CD4-positive, alpha-beta T cell treated with Interferon alpha-2 for 1 hour (primary cell): ENCODE measurements at regions not wholly inside any gene's neighbourhood (a gene's known extent, or its start where the extent isn't known, plus 50 kb on each side); places are given as distances from the start of the nearest gene placed in this dataset.

Experiments used
- DNase-seq, 2 donors: peaks; one replicate each; pipeline ENCODE4 v3.0.0-alpha.2; 2020 to 2022

DNA sequence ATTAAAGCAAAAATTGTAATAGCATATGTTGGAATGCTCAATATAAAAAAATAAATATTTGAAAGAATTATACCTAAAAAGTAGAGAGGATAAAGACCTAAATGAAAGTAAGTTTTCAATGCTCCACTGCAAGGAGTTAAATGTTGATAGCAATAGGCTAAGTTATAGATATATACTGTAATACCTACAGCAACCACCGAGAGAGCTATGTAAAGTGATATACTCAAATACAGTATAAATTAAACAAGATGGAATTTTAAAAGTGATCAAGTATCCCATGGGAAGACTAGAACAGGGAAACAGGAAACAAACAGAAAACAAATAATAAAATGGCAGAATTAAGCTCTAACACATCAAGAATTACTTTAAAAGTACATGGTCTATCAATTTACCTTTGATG lies 73.9 kb downstream of the CASP3 start:
- DNase-seq, result no peak

DNA sequence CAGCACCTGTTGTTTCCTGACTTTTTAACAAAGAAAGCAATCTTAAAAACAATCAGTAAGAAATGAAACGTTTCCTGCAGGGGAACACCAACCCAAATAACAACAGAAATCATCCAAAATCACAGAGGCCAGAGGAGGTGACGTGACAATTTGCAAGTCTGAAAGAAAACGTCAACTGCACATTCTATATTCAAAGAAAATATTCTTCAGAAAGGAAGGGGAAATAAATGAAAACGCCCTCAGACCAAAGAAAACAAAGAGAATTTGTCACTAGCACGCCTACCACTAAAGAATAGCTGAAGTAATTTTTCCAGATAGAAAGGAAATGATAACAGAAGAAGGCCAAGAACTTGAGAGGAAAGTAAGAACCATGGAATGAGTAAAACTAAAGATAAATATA lies 74.4 kb downstream of the CASP3 start:
- DNase-seq, result no peak

DNA sequence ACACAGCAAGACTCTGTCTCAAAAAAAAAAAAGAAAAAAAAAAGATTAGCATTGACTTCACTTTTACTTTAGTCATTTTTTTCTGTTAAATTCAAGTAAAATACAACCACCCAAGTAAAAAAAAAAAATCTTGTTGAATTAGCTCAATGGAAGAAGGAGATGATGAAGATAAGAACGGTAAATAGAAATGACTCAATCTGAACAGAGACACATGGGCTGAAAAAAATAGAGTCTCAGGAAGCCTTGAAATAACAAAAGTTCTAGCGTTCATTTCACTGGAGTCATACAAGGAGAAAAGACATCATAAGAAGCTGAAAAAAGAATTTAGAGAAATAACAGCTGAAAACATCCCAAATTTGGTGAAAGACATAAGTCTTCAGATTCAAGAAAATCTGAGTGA lies 75.5 kb downstream of the CASP3 start:
- DNase-seq, result no peak

DNA sequence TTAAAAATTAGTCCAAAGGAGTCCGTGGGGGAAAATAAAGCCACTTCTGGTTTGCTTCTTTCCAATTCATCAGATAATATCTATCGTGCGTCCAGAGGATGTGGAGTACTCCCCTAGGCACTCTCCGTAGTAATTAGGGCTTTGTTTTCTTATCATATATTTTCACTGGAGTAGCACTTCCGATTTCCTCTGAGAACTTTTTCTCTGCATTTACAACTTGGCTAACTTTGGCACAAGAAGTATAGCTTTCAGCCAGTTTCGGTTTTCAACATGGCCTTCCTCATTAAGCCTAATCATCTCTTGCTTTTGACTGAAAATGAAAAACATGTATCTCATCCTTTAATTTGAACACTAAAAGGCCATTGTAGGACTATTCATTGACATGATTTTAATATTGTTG lies 80.5 kb downstream of the CASP3 start:
- DNase-seq, result no peak

DNA sequence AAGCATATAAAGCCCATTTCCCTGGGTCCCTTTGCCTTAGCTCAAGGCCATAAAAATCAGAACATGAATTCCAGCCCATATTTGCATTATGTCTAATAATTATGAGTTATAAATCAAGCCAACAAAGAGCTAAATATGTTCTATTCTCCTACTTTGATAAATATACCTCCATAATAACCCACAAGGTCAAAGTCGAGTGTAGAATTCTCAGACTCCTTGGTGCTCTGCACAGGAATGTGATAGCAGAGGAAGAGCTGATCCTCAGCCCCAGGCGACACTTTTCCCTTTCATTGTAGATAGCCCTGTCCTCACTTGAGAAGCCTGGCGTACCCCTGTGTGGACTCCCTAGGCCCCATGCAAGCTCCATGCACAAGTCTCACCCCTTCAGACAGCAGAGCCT lies 85.6 kb downstream of the CASP3 start:
- DNase-seq, result no peak

DNA sequence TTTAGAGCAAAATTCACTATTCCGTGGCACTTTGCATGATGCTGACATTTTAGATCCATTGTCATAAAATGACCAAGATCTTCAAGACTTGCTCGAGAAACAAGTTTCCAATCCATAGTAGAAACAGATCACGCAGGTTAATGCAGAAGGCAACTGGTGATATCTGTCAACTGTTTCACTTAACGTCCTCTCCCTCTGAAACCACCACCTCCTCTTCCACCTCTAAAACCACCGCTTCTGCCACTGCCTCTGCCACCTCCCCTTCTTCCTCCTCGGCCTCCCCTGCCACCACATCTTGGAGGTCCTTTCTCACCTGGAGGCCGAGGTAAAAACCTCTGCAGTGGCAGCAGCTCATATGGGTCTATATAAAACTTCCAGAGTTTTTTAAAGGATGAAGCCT lies 84.6 kb upstream of the IRF2 start:
- DNase-seq, result no peak

DNA sequence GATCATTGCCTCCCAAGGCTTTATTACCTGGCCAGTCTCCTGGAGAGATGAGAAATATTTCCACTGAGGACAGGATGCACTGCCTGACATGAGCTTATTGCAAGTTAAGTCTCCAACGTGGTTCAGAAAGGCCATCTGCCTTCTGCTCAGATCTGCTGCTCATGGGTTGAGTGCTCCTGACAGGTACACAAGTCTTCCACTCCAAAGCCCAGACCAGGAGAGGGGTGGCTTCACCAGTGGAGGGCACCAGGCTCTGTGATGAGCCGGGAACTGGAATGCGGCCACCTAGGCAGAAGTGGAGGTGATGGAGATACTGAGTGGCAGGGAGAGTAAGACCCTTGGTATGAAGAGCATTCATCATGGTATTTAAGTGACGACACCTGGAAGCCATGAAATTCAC lies 79.5 kb upstream of the IRF2 start:
- DNase-seq, result no peak

DNA sequence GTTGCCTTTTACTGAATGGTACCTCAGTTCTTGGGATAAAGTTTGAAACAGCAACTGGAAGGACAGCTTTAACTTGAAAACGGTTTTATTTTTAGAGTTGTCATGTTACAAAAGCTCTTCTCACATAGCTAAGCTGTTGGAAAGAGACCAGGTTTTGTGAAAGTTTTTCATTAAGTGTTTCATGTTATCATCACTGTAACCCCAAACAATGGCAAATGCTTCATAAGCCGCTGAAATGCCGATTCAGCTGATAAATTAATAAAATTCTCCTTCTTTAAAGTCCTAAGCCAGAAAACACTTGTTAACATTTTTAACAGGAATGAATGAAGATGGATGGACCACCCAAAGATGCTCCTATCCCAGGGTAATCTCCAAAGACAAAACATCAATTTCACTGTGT lies 76.1 kb upstream of the IRF2 start:
- no peak for DNase-seq

DNA sequence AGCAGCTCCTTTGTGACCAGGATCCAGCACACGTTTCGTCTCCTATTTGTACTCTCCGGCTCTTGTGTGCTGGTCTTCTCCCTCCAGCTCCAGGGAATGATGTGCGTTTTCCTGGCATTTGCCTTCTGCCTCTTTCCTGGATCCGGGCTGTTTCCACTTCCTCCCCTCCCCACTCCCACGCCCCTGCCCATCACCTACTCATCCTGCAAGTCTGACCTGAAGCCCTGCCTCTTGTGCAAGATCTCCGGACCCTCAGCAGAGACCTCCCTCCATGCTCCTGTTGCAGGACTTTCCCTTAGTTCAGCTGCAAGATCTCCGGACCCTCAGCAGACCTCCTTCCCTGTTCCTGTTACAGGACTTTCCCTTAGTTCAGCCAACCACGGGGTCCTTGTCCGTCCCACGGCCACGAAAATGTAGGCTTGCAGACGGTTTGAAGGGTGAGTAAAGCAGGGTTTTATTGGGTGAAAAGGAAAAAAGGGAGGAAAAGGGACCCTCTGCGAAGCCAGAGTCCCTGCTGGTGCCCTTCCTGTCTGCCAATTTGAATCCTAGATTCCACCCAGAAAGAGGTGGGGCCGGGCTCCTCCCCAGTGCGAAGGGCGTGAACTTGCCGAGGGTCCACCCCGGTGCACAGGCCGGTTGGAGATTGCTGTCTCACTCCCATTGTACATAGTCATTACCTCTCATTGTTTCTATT lies 74.4 kb upstream of the IRF2 start:
- DNase-seq, result no peak

DNA sequence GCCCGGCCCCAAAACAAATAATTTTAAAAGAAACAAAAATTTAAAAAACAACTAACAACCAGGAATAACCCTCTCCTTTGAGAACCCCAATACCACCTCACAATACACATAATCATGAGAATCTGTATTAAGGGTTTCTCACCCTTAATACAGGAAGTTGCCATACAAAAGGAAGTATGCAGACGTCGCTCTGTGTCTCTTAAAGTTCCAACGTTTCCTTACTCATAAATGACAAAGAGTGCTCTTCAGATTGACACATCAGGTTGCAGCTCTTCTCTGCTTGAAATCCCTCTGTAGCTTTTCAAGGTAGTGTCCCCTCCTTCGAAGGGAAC lies 73.9 kb upstream of the IRF2 start:
- no peak for DNase-seq

DNA sequence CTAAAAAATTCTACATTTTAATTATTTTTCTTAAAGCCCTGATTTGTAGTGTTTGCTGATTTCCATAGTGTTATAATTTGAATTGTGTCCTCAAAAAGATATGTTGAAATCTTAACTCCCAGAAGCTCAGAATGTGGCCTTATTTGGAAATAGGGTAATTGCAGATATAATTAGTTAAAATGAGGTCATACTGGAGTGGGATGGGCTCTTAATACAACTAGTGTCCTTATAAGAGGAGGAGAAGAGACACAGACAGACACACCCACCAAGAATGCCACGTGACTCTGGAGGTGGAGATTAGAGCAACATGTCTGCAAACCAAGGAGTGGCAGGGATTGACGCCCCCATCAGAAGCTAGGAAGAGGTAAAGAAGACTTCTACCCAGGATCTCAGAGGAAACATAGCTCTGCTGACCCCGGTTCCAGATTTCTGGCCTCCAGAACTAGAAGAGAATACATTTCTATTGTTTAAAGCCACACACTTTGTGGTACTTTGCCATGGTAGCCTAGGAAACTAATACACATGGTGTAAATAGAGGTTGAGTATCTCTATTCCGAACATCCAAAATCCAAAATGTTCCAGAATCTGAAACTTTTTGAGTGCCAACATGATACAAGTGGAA lies 70.5 kb upstream of the IRF2 start:
- DNase-seq, result no peak

DNA sequence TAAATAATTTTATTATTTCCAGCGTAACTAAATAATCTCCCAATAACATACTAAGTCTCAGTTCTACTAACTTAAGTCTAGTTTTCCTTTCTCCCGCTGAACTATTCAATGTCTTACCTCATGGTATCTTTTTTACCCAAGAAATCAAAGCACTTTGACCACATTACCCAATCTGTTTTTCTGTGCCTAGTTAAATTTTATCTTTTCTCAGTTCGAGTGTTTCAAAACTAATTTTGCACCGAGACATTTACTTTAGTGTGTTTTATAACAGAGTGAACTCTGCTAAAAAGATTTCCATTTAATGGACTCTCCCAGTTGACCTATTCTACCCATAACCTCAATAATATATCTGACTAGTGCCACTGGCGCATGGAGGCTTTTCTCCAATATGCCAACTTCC lies 67.6 kb upstream of the IRF2 start:
- no peak for DNase-seq

DNA sequence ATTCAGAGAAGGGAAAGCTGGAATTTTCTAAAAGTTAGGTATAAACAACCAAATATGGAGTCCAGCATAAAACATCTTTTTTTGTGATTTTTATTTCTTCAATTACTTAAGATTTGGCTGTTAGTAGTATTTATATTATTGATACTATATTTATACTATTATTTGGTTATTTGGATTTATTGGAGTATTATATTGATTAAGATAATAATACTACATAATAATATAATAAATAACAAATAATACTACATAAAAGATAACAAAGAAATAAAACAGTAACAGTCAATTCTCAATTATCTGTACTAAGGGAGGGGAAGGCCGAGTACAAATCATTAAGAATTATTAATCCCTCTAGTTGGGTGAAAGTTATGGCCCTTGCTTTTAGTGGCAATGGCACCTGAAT lies 66.0 kb upstream of the IRF2 start:
- no peak for DNase-seq

DNA sequence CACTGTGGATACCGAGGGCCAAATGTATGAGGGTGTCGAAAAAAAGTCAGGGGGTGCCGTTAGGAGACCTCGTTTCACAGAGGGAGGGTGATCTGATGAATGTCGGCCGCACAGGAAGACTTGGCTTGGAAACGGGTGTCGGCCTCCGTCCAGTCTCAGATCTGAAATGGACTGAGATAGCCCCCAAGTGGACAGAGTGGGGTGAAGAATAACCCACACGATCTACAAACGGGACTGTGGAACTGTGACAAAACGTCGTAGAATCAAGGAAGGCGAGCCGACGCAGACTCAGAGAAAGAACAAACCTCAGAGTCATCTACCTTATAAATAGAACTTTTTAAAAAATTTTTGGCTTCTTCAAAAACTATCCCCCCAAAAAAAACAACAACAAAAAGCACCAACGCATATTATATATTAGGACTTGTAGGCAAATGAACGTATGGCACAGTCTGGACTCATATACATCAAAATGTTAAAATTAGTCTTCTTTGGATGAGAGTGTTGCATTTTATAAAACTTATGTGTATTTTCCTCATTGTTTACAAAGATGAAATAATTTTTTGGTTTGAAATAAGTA lies 63.8 kb upstream of the IRF2 start:
- peak; percentile 86 to 87 for DNase-seq

DNA sequence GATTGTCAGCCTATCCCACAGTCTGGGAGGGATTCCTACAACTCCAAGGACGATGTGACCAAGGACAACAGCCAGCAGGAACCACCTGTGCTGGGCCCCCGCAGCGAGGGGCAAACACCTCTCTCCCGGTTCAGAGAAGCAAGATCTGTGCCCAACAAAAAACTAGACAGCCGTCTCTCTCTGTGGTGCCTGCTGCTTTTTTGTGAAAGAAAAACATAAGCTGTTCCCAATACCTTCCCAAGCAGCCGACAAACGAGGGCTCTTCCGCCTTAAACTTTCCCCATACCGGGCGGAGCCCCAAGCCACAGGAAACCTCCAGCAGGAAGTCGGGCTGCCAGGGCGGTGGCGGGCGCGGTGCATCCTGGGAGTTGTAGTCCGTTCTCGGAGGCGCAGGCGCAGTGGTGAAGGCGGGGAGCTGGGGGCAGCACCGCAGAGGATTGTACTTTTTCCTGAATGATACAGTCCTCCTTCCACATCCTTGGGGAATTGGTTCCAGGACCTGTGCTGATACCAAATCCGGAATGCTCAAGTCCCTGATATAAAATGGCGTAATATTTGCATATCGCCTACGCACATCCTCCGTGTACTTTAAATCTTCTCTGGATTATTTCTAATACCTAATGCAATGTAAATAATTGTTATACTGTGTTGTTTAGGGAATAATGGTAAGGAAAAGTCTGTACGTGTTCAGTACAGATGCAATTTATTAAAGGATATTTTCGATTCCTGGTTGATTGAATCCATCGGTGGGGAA lies 63.1 kb upstream of the IRF2 start:
- DNase-seq, result peak; percentile 90 to 92

DNA sequence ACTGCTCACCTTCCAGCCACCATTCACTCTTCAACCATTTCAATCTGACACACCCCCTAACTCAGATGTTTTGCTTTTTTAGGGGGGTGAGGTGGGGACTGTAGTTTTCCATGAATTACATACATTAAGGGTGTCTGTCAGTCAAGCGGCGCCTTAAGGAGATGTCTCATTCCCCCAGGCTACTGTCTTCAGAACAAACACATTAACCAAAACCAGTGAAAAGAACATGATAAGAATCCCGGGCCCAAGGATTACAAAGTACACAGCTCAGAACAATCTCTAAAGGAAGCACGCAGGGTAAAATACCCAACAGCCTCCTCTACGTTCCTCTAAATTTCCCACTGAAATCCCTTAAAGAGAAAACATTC lies 62.5 kb upstream of the IRF2 start:
- DNase-seq, result no peak

DNA sequence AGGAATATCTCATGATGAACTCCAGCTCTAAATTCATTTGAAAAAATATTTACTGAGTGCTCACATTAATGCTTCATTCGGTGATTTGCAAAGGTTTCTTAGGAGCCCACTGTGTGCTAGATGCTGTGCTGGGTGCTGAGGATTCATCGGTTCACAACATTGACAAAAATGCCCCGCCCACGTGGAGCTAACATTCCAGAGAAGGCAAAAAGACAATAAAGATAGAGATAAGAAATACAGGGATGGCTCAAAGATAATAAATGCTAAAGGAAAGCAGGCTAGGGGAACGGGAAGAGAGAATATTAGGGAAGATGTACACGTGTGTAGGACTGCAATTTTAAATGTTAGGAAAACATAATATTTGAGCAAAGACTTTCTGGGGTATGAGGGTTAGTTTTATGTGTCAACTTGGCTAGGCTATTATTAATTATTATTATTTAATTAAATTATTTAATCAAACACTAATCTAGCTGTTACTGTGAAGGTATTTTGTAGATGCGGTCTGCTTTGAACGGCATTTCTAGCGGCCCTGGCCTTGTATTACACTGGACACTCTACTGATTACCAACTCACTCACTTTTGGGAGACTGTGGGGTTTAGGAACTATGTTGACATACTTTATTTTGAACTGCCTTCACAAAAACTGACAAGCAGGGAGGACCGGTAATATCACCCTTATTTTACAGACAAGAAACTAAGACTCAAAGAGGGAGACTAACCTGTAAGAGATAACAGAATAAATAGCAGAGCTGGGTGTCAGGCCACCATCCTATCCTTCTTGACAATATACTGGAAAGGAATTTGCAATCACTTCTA lies 61.9 kb upstream of the IRF2 start:
- no peak for DNase-seq

DNA sequence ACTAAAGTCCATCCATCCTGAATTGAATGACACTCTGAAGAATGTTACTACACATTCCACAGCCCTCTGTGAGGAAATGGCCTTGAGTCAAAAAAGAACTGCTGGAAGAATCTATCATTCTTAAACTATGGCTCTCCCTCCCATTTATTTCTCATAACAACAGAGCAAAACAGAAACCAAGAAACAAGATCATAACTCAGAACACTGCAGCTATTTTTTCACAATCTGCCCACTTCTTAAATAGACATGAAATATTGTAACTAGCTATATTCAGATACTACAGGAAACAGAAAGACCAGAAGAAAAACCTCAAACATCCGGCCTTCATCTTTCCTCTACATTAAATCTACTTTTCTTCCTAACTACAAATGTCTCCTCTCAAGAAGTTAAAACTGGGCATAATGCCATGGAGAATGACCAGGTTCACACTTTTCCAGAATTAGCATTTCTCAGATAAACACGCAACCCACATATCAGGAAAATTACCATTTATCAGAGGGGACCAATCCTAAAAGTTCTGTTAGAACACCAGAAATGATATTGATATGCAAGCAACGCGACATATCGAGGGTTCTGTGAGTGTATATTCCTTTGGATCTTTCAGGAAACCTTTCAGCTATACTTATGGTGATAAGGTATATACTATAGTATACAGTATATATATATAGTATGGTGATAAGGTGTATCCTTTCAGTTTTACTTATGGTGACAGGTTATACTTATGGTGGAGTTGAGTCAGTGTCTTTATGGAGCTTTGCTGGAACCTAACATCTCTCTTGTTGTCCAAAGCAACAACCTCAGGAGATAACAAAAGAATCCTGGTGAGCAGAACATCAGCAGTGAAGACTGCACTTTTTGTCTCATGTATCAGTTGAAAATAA lies 60.4 kb upstream of the IRF2 start:
- DNase-seq, result peak in 1 of 2 donors; percentile 77

DNA sequence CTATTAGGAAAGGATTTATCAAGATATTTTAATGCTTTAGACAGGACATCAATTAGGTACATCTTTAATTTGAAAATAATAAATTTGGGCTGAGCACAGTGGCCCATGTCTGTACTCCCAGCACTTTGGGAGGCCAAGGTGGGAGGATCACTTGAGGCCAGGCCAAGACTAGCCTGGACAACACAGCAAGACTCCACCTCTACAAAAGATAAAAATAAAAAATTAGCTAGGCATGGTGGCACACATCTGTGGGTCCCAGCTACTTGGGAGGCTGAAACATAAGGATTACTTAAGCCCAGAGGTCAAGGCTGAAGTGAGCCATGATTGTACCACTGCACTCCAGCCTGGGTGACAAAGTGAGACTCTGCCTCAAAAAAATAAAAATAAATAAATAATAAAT lies 59.6 kb upstream of the IRF2 start:
- DNase-seq, result no peak

DNA sequence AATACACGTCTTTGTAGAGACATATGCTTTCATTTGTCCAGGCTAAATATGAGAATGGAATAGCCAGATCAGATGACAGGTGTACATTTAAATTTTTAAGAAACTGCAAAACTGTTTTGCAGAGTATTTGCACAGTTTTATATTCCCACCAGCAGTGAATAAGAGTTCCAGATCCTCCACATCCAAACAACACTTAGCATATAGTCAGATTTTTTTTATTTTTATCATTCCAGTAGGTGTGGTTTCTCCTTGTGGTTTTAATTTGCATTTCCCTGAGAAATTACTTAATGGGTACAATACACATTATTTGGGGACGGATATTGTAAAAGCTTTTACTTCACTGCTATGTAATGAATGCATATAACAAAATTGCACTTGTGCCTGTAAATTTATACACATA lies 56.7 kb upstream of the IRF2 start:
- DNase-seq, result no peak

DNA sequence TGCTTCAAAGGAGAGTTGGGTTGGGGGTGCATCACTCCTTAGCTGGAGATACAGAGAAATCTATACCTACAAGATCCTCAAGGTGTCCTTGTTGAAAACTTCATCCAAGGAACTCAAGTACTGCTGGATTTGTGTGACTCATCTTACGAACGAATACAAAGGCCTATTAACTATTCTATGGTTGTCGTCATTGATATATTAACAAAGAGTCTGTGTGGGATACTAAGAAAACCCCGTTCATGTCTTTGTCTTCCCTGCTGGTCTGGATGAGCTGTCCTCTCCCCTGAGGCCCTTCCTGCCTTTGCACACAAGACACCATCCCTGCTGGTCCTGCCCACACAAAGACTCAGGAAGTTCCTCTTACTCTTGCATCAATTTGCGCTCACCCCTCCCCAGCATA lies 54.9 kb upstream of the IRF2 start:
- DNase-seq, result no peak

DNA sequence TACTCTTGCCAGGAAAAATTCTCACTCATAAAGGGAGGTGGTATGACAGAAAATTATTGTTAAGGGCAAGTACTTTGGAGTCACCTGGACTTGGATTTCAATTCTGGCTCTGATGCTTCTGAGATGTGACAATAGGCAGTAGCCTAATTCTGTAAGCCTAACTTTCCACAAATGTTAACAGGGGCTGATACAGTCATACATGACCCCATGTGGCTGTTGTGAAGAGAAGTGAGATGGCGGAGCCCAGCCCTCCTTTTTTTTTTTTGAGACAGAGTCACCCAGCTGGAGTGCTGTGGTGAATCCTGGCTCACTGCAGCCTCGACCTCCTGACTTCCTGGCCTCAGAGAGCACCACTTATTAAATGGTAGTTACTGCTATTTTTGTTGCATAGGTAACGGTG lies 54.4 kb upstream of the IRF2 start:
- no peak for DNase-seq
